ENCODE measurements at regions not wholly inside any gene's neighbourhood (a gene's known extent, or its start where the extent isn't known, plus 50 kb on each side); places are given as distances from the start of the nearest gene placed in this dataset.

DNA sequence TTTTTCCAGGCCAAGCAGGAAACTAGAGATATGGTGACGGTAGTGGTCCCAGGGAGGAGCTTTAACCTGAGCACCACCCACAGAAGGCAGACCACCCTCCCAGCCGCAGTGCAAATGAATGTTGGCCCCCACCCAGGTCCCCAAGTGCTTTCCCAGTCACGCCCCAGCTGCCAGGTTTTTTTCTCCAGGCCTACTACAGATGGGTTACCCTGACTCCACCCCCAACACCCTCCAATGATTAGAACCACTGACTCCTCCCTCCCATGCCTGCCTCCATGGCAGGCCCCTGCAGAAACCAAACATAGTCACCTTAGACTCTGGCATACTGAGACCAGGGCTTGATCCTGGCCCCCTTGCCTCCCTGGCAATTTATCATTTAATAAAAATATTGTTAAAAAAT is 58.7 kb upstream of the CHST1 start (continued):
- TF ChIP-seq, protein P1, sequence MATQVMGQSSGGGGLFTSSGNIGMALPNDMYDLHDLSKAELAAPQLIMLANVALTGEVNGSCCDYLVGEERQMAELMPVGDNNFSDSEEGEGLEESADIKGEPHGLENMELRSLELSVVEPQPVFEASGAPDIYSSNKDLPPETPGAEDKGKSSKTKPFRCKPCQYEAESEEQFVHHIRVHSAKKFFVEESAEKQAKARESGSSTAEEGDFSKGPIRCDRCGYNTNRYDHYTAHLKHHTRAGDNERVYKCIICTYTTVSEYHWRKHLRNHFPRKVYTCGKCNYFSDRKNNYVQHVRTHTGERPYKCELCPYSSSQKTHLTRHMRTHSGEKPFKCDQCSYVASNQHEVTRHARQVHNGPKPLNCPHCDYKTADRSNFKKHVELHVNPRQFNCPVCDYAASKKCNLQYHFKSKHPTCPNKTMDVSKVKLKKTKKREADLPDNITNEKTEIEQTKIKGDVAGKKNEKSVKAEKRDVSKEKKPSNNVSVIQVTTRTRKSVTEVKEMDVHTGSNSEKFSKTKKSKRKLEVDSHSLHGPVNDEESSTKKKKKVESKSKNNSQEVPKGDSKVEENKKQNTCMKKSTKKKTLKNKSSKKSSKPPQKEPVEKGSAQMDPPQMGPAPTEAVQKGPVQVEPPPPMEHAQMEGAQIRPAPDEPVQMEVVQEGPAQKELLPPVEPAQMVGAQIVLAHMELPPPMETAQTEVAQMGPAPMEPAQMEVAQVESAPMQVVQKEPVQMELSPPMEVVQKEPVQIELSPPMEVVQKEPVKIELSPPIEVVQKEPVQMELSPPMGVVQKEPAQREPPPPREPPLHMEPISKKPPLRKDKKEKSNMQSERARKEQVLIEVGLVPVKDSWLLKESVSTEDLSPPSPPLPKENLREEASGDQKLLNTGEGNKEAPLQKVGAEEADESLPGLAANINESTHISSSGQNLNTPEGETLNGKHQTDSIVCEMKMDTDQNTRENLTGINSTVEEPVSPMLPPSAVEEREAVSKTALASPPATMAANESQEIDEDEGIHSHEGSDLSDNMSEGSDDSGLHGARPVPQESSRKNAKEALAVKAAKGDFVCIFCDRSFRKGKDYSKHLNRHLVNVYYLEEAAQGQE (IDR thresholded peaks at IDR 0.05): no peak
- no peak for TF ChIP-seq SP1 (IDR thresholded peaks at IDR 0.05)

DNA sequence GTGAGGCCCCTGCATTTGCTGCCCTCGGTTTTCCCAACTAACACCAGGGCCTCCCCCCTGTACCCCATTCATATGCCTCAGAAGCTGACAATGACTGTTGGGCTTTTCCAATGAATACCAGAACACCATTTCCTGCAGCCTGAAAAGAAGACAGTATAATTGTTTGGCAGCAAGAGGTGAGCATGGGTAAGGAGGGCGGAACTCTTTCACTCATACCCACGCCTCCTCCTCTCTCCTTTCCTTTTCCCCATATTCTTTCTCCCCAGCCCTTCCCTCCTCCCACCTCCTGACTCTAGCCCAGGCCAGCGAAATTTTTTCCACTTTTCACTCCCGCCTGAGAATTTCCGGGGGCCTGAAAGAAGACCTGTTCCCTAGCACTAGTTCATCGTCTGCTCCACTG is 58.0 kb upstream of the CHST1 start:
- TF ChIP-seq FOXA2 (IDR thresholded peaks at IDR 0.05) (no peak), NR2F2 (IDR thresholded peaks at IDR 0.05) (no peak), YY1 (IDR thresholded peaks at IDR 0.05) (no peak), FOXA1 (IDR thresholded peaks at IDR 0.05) (no peak), RAD21 (IDR thresholded peaks at IDR 0.05) (no peak), SP1 (IDR thresholded peaks at IDR 0.05) (no peak), HNF4G (IDR thresholded peaks at IDR 0.05) (no peak), JUND (IDR thresholded peaks at IDR 0.05) (no peak), HNF4A (conservative IDR thresholded peaks at IDR 0.05) (no peak), GABPA (IDR thresholded peaks at IDR 0.05 in 1 of 2, conservative IDR thresholded peaks at IDR 0.05 in 1 of 2) (no peak), TAF1 (conservative IDR thresholded peaks at IDR 0.05) (no peak)
- TF ChIP-seq, protein P1 (IDR thresholded peaks at IDR 0.05): no peak
- TF ChIP-seq, protein P2, sequence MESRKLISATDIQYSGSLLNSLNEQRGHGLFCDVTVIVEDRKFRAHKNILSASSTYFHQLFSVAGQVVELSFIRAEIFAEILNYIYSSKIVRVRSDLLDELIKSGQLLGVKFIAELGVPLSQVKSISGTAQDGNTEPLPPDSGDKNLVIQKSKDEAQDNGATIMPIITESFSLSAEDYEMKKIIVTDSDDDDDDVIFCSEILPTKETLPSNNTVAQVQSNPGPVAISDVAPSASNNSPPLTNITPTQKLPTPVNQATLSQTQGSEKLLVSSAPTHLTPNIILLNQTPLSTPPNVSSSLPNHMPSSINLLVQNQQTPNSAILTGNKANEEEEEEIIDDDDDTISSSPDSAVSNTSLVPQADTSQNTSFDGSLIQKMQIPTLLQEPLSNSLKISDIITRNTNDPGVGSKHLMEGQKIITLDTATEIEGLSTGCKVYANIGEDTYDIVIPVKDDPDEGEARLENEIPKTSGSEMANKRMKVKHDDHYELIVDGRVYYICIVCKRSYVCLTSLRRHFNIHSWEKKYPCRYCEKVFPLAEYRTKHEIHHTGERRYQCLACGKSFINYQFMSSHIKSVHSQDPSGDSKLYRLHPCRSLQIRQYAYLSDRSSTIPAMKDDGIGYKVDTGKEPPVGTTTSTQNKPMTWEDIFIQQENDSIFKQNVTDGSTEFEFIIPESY (IDR thresholded peaks at IDR 0.05): no peak
- TF ChIP-seq, protein P3, sequence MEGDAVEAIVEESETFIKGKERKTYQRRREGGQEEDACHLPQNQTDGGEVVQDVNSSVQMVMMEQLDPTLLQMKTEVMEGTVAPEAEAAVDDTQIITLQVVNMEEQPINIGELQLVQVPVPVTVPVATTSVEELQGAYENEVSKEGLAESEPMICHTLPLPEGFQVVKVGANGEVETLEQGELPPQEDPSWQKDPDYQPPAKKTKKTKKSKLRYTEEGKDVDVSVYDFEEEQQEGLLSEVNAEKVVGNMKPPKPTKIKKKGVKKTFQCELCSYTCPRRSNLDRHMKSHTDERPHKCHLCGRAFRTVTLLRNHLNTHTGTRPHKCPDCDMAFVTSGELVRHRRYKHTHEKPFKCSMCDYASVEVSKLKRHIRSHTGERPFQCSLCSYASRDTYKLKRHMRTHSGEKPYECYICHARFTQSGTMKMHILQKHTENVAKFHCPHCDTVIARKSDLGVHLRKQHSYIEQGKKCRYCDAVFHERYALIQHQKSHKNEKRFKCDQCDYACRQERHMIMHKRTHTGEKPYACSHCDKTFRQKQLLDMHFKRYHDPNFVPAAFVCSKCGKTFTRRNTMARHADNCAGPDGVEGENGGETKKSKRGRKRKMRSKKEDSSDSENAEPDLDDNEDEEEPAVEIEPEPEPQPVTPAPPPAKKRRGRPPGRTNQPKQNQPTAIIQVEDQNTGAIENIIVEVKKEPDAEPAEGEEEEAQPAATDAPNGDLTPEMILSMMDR (IDR thresholded peaks at IDR 0.05; ENCODE audit: low read depth, low read length, missing input control): no peak
- TF ChIP-seq, protein P4, sequence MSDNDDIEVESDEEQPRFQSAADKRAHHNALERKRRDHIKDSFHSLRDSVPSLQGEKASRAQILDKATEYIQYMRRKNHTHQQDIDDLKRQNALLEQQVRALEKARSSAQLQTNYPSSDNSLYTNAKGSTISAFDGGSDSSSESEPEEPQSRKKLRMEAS (IDR thresholded peaks at IDR 0.05): no peak
- TF ChIP-seq, protein P5, sequence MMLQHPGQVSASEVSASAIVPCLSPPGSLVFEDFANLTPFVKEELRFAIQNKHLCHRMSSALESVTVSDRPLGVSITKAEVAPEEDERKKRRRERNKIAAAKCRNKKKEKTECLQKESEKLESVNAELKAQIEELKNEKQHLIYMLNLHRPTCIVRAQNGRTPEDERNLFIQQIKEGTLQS (IDR thresholded peaks at IDR 0.05): no peak
- Histone ChIP-seq H3K36me3 (ENCODE audit: control insufficient read depth in 4 of 4, insufficient read depth in 3 of 4, low read depth in 1 of 4, low read length in 3 of 4) (no peaks in the 10 kb centered on the region), H3K9me3 (ENCODE audit: control insufficient read depth in 4 of 4, low read length in 3 of 4) (no peaks in the 10 kb centered on the region), H3K4me1 (ENCODE audit: control insufficient read depth in 4 of 4, insufficient read depth in 4 of 4, low read length in 3 of 4) (no peaks in the 10 kb centered on the region), H3K9ac (ENCODE audit: low read depth in 1 of 2, low read length in 2 of 2) (no peak overlapping the region), H3K27me3 (ENCODE audit: control insufficient read depth in 4 of 4, insufficient read depth in 4 of 4, low read length in 3 of 4) (no peaks in the 10 kb centered on the region), H3K27ac (ENCODE audit: low read depth in 1 of 2, low read length in 2 of 2) (no peak overlapping the region), H3K4me3 (ENCODE audit: low read depth in 1 of 3, low read length in 3 of 3) (no peak overlapping the region)
- DNase-seq (ENCODE audit: low spot score): no peak
- WGBS: 86% methylated on average over 7 of the region's 7 CpGs
